Uterus (tissue), 3 donors: ENCODE measurements at regions not wholly inside any gene's neighbourhood (a gene's known extent, or its start where the extent isn't known, plus 50 kb on each side); places are given as distances from the start of the nearest gene placed in this dataset.

ENCODE experiments used
- DNase-seq, 2 donors: peaks; one replicate each; pipeline ENCODE4 v3.0.0-alpha.2; 2019 to 2020
- H3K27ac ChIP-seq, 2 donors: fragments of 200-600 bp; sonication (generic); 1 replicate in 1 of 2; 2 replicates in 1 of 2; pipeline ENCODE4 v1.5.1; 2016 to 2018
- H3K27me3 ChIP-seq, 2 donors: fragments of 200-600 bp; sonication (generic); one replicate each; pipeline ENCODE4 v1.5.1; 2018 to 2019; ENCODE audit warnings: control low read depth in 1 of 2
- H3K36me3 ChIP-seq, 2 donors: fragments of 200-600 bp; sonication (generic); one replicate each; pipeline ENCODE4 v1.5.1; 2019; ENCODE audit warnings: control low read depth in 1 of 2
- H3K4me1 ChIP-seq, 2 donors: fragments of 200-600 bp; sonication (generic); one replicate each; pipeline ENCODE4 v1.5.1; 2018 to 2019; ENCODE audit warnings: control low read depth in 1 of 2
- H3K4me3 ChIP-seq, 2 donors: fragments of 200-600 bp; sonication (generic); 1 replicate in 1 of 2; 2 replicates in 1 of 2; pipeline ENCODE4 v1.5.1; 2018 to 2019; ENCODE audit warnings: mild to moderate bottlenecking in 1 of 2
- H3K9me3 ChIP-seq, 2 donors: fragments of 200-600 bp; sonication (generic); one replicate each; pipeline ENCODE4 v1.5.1; 2019; ENCODE audit warnings: control low read depth in 1 of 2
- CTCF ChIP-seq, 4 experiments: fragments of 200-600 bp in 2 of 4; fragments of 450-650 bp in 2 of 4; sonication (generic) in 2 of 4; IDR thresholded peaks; one replicate each; pipeline ENCODE4 v1.5.1; 2016 to 2019; ENCODE audit warnings: antibody characterized with exemption in 4 of 4, mild to moderate bottlenecking in 2 of 4, moderate library complexity in 1 of 4
- POLR2A ChIP-seq, 2 donors: fragments of 450-650 bp; IDR thresholded peaks; one replicate each; pipeline ENCODE4 v1.6.1; 2016; ENCODE audit warnings: antibody characterized with exemption in 2 of 2, mild to moderate bottlenecking in 1 of 2, moderate library complexity in 1 of 2
- intact Hi-C: fragments of 100-400 bp; cut with DNase I; formaldehyde crosslinking; loops from one replicate; pipeline ENCODE4 v1.15.1; 2023; ENCODE audit warnings: low total_unique reads
- donor health status: DM: yes; HTN: yes; CAD: no.

- Histone ChIP-seq H3K4me1 (no peaks in the 10 kb centered on the region), H3K9me3 (no peaks in the 10 kb centered on the region), H3K27me3 (no peaks in the 10 kb centered on the region), H3K27ac (no peak overlapping the region), H3K36me3 (no peaks in the 10 kb centered on the region), H3K4me3 (no peak overlapping the region)
- TF ChIP-seq POLR2A (IDR thresholded peaks at IDR 0.05), result no peak
- TF ChIP-seq CTCF (IDR thresholded peaks at IDR 0.05), result no peak
- DNase-seq, result no peak
- intact Hi-C loops, result no loop called here
These were observed 59.9 kb upstream of the FGF3 start for GRCh38 chr11:69878927-69879728.

- no peaks in the 10 kb centered on the region for H3K36me3 ChIP-seq
- TF ChIP-seq CTCF (IDR thresholded peaks at IDR 0.05) (no peak), POLR2A (IDR thresholded peaks at IDR 0.05) (no peak)
- H3K4me3 ChIP-seq, result no peak overlapping the region
- no peaks in the 10 kb centered on the region for H3K4me1 ChIP-seq
- intact Hi-C loops, result no loop called here
- no peak overlapping the region for H3K27ac ChIP-seq
- H3K27me3 ChIP-seq, result no peaks in the 10 kb centered on the region
- DNase-seq, result no peak
- H3K9me3 ChIP-seq, result no peaks in the 10 kb centered on the region
These were observed 60.5 kb upstream of the FGF3 start for GRCh38 chr11:69879729-69880005.

GRCh38 chr11:69880041-69880825, 61.0 kb upstream of the FGF3 start:
- no peaks in the 10 kb centered on the region for H3K9me3 ChIP-seq
- H3K27ac ChIP-seq, result no peak overlapping the region
- no peaks in the 10 kb centered on the region for H3K36me3 ChIP-seq
- no peak for DNase-seq
- H3K4me1 ChIP-seq, result no peaks in the 10 kb centered on the region
- no peak overlapping the region for H3K4me3 ChIP-seq
- TF ChIP-seq CTCF (IDR thresholded peaks at IDR 0.05) (no peak), POLR2A (IDR thresholded peaks at IDR 0.05) (no peak)
- H3K27me3 ChIP-seq, result no peaks in the 10 kb centered on the region
- intact Hi-C loops, result no loop called here

- no peaks in the 10 kb centered on the region for H3K4me1 ChIP-seq
- no peaks in the 10 kb centered on the region for H3K27me3 ChIP-seq
- TF ChIP-seq POLR2A (IDR thresholded peaks at IDR 0.05), result no peak
- no peak for TF ChIP-seq CTCF (IDR thresholded peaks at IDR 0.05)
- DNase-seq, result no peak
- no peak overlapping the region for H3K4me3 ChIP-seq
- no peaks in the 10 kb centered on the region for H3K9me3 ChIP-seq
- intact Hi-C loops, result no loop called here
- H3K36me3 ChIP-seq, result no peaks in the 10 kb centered on the region
- no peak overlapping the region for H3K27ac ChIP-seq
These were observed 61.7 kb upstream of the FGF3 start for GRCh38 chr11:69880826-69881445.
